K562 (cell line): ENCODE measurements at regions not wholly inside any gene's neighbourhood (a gene's known extent, or its start where the extent isn't known, plus 50 kb on each side); places are given as distances from the start of the nearest gene placed in this dataset.

ENCODE experiments used
- ARID1B ChIP-seq: fragments of 450-650 bp; IDR thresholded peaks from 2 replicates; pipeline ENCODE4 v1.6.1; 2016; ENCODE audit warnings: antibody characterized with exemption, mild to moderate bottlenecking, inconsistent platforms
- BDP1 ChIP-seq: IDR thresholded peaks from 3 replicates; pipeline ENCODE4 v1.6.1; 2011; ENCODE audit not compliant: insufficient read length, insufficient read depth
- HOMEZ ChIP-seq: fragments of 250-450 bp; sonication (Bioruptor Pico); IDR thresholded peaks from 2 replicates; pipeline ENCODE4 v1.4.0; 2020; ENCODE audit warnings: mild to moderate bottlenecking, moderate library complexity
- JUN ChIP-seq, 2 experiments: sonication (generic) in 1 of 2; formaldehyde crosslinking in 1 of 2; IDR thresholded peaks; 2 replicates each; pipeline versions ENCODE4 v1.6.1 to v1.8.0; 2012 to 2022; ENCODE audit warnings: borderline replicate concordance in 2 of 2, mild to moderate bottlenecking in 2 of 2, improper control_type of control experiment in 1 of 2, low read depth in 1 of 2, low read length in 1 of 2, missing genetic modification reagents in 1 of 2
- SRSF1 ChIP-seq: fragments of 200-400 bp; formaldehyde crosslinking; IDR thresholded peaks from 2 replicates; pipeline ENCODE4 v1.6.1; 2017; ENCODE audit warnings: mild to moderate bottlenecking, low read depth, low read length, moderate library complexity
- TSHZ1 ChIP-seq: fragments of 250-450 bp; sonication (Bioruptor Pico); IDR thresholded peaks from 2 replicates; pipeline ENCODE4 v1.4.0; 2020; ENCODE audit warnings: mild to moderate bottlenecking, moderate library complexity
- ZNF668 ChIP-seq: fragments of 250-450 bp; sonication (Bioruptor Pico); IDR thresholded peaks from 2 replicates; pipeline ENCODE4 v1.8.0; 2022; ENCODE audit warnings: mild to moderate bottlenecking, inconsistent platforms
- TF ChIP-seq, protein P1 (sequence below): sonication (generic); formaldehyde crosslinking; IDR thresholded peaks from 2 replicates; pipeline ENCODE4 v1.8.1; 2022; ENCODE audit warnings: missing genetic modification reagents

- TF ChIP-seq SRSF1 (no peak), TSHZ1 (CRISPR knock-in tag) (no peak), HOMEZ (CRISPR knock-in tag) (no peak), BDP1 (no peak), JUN (IDR thresholded peaks at IDR 0.05; ENCODE audit: borderline replicate concordance, low read depth, low read length) (no peak), JUN (CRISPR knock-in tag; IDR thresholded peaks at IDR 0.05; ENCODE audit: borderline replicate concordance) (no peak), ARID1B (no peak), ZNF668 (CRISPR knock-in tag) (no peak)
- TF ChIP-seq, protein P1, sequence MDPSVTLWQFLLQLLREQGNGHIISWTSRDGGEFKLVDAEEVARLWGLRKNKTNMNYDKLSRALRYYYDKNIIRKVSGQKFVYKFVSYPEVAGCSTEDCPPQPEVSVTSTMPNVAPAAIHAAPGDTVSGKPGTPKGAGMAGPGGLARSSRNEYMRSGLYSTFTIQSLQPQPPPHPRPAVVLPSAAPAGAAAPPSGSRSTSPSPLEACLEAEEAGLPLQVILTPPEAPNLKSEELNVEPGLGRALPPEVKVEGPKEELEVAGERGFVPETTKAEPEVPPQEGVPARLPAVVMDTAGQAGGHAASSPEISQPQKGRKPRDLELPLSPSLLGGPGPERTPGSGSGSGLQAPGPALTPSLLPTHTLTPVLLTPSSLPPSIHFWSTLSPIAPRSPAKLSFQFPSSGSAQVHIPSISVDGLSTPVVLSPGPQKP (CRISPR knock-in tag): no peak
These were observed 909.4 kb upstream of the LRFN5 start (continued) for GRCh38 chr14:40697231-40697630.
